Natural killer cell (primary cell): ENCODE measurements at regions not wholly inside any gene's neighbourhood (a gene's known extent, or its start where the extent isn't known, plus 50 kb on each side); places are given as distances from the start of the nearest gene placed in this dataset.

Source experiments
- ATAC-seq, 3 donors: fragments of 150-1000 bp in 2 of 3; fragments of 200-7000 bp in 1 of 3; cut with Tn5 transposase; 1 replicate in 1 of 3; 2 replicates in 2 of 3; pipeline ENCODE4 v1.10.0; 2021; ENCODE audit warnings: mild to moderate bottlenecking in 2 of 3, moderate library complexity in 2 of 3
- DNase-seq, 2 donors: peaks; one replicate each; pipeline versions ENCODE4 v3.0.0 to v3.0.0-alpha.2; 2013 to 2021; ENCODE audit warnings: mixed read lengths in 1 of 2
- H3K27ac ChIP-seq: one replicate; pipeline ENCODE4 v1.5.1; 2013; ENCODE audit warnings: mild to moderate bottlenecking, low read length
- H3K27me3 ChIP-seq: one replicate; pipeline ENCODE4 v1.6.1; 2013; ENCODE audit warnings: low read length; ENCODE audit not compliant: control insufficient read depth, insufficient read depth
- H3K36me3 ChIP-seq: one replicate; pipeline ENCODE4 v1.6.1; 2013; ENCODE audit warnings: low read length; ENCODE audit not compliant: control insufficient read depth, insufficient read depth
- H3K4me1 ChIP-seq: one replicate; pipeline ENCODE4 v1.6.1; 2013; ENCODE audit warnings: low read length; ENCODE audit not compliant: control insufficient read depth, insufficient read depth
- H3K4me3 ChIP-seq: one replicate; pipeline ENCODE4 v1.5.1; 2013; ENCODE audit warnings: low read length
- H3K9me3 ChIP-seq: one replicate; pipeline ENCODE4 v1.6.1; 2013; ENCODE audit warnings: low read length; ENCODE audit not compliant: control insufficient read depth, insufficient read depth
- H3K27ac Mint-ChIP-seq, 2 donors: one replicate each; pipeline ENCODE4 v1.8.0; 2022; ENCODE audit warnings: mild to moderate bottlenecking in 2 of 2, mixed read lengths in 2 of 2, moderate library complexity in 1 of 2
- H3K27me3 Mint-ChIP-seq, 2 donors: one replicate each; pipeline ENCODE4 v1.8.0; 2022; ENCODE audit warnings: low read depth in 2 of 2, mixed read lengths in 2 of 2
- H3K36me3 Mint-ChIP-seq: one replicate; pipeline ENCODE4 v1.8.0; 2022; ENCODE audit warnings: mixed read lengths
- H3K4me1 Mint-ChIP-seq, 2 donors: one replicate each; pipeline ENCODE4 v1.8.0; 2022; ENCODE audit warnings: mixed read lengths in 2 of 2
- H3K4me3 Mint-ChIP-seq: one replicate; pipeline ENCODE4 v1.8.0; 2022; ENCODE audit warnings: mild to moderate bottlenecking, moderate library complexity, mixed read lengths
- H3K9me3 Mint-ChIP-seq, 2 donors: one replicate each; pipeline ENCODE4 v1.8.0; 2022; ENCODE audit warnings: mixed read lengths in 2 of 2
- CTCF ChIP-seq: fragments of 200-600 bp; IDR thresholded peaks from one replicate; pipeline ENCODE4 v1.8.0; 2022; ENCODE audit warnings: antibody characterized with exemption
- WGBS: methylation state at CpG from one replicate; pipeline ENCODE4 v1.1.7; 2013; ENCODE audit warnings: missing lambda C conversion rate; ENCODE audit not compliant: insufficient coverage; 5-methylcytosine and 5-hydroxymethylcytosine counted together
- intact Hi-C: fragments of 100-400 bp; cut with micrococcal nuclease; formaldehyde crosslinking; loops from one replicate; pipeline ENCODE4 v1.14.2; 2022

- no peak overlapping the region for H3K27ac Mint-ChIP-seq
- ATAC-seq (no peak), DNase-seq (no peak)
- TF ChIP-seq CTCF, result no peak
- no peaks in the 10 kb centered on the region for H3K27me3 Mint-ChIP-seq
- Histone ChIP-seq H3K9me3 (no peaks in the 10 kb centered on the region), H3K27ac (no peak overlapping the region), H3K27me3 (no peaks in the 10 kb centered on the region), H3K4me3 (no peak overlapping the region), H3K36me3 (no peaks in the 10 kb centered on the region), H3K4me1 (no peaks in the 10 kb centered on the region)
- no peaks in the 10 kb centered on the region for H3K36me3 Mint-ChIP-seq
- intact Hi-C loops, result no loop called here
- no peaks in the 10 kb centered on the region for H3K9me3 Mint-ChIP-seq
- 97% methylated on average over 3 of the region's 3 CpGs for WGBS
- no peak overlapping the region for H3K4me3 Mint-ChIP-seq
- no peaks in the 10 kb centered on the region for H3K4me1 Mint-ChIP-seq
Observed at GRCh38 chrY:8611815-8612214, 725.4 kb upstream of the TSPY4 start.

GRCh38 chrY:8618302-8618701, 719.0 kb upstream of the TSPY4 start:
- ATAC-seq (no peak), DNase-seq (no peak)
- no peaks in the 10 kb centered on the region for H3K27me3 Mint-ChIP-seq
- Histone ChIP-seq H3K27me3 (no peaks in the 10 kb centered on the region), H3K27ac (no peak overlapping the region), H3K4me3 (no peak overlapping the region), H3K36me3 (no peaks in the 10 kb centered on the region), H3K9me3 (no peaks in the 10 kb centered on the region), H3K4me1 (no peaks in the 10 kb centered on the region)
- no peak overlapping the region for H3K4me3 Mint-ChIP-seq
- WGBS, result 81% methylated on average over 3 of the region's 4 CpGs
- no peaks in the 10 kb centered on the region for H3K4me1 Mint-ChIP-seq
- no peaks in the 10 kb centered on the region for H3K9me3 Mint-ChIP-seq
- no peak for TF ChIP-seq CTCF
- intact Hi-C loops, result no loop called here
- no peaks in the 10 kb centered on the region for H3K36me3 Mint-ChIP-seq
- H3K27ac Mint-ChIP-seq, result no peak overlapping the region

DNA sequence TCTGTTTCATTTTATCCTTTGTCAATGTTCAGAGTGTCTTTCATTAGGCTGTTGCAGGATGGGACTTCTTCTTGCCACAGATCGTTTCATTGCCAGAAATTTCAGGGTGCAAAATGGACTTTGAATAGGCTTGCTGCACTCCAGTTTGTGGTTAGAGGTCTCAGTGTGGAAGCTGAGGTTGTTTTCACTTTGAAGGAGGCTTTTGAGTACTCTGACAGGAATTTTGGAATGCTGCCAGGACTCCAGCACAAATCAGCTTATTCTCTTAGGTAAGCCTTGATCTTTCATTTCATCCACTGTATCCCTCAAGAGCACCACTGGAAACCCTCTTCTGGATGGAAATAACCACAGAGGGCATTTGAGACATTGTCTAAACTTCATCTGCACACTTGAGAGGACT, 715.1 kb upstream of the TSPY4 start:
- H3K9me3 Mint-ChIP-seq, result no peaks in the 10 kb centered on the region
- H3K36me3 Mint-ChIP-seq, result no peaks in the 10 kb centered on the region
- no peaks in the 10 kb centered on the region for H3K4me1 ChIP-seq
- ATAC-seq (no peak), DNase-seq (no peak)
- no peaks in the 10 kb centered on the region for H3K27me3 ChIP-seq
- 10% methylated on average over 1 of the region's 1 CpG for WGBS
- H3K27ac ChIP-seq, result no peak overlapping the region
- H3K4me3 ChIP-seq, result no peak overlapping the region
- H3K9me3 ChIP-seq, result no peaks in the 10 kb centered on the region
- no peaks in the 10 kb centered on the region for H3K4me1 Mint-ChIP-seq
- no peaks in the 10 kb centered on the region for H3K27me3 Mint-ChIP-seq
- no peak overlapping the region for H3K4me3 Mint-ChIP-seq
- intact Hi-C loops, result no loop called here
- no peak overlapping the region for H3K27ac Mint-ChIP-seq
- no peaks in the 10 kb centered on the region for H3K36me3 ChIP-seq
- TF ChIP-seq CTCF, result no peak

GRCh38 chrY:8622856-8623255, 714.4 kb upstream of the TSPY4 start:
- DNase-seq, result no peak
- no peak overlapping the region for H3K27ac Mint-ChIP-seq
- TF ChIP-seq CTCF, result no peak
- H3K27ac ChIP-seq, result no peak overlapping the region
- intact Hi-C loops, result no loop called here
- no peak overlapping the region for H3K4me3 ChIP-seq
- no peaks in the 10 kb centered on the region for H3K9me3 ChIP-seq
- no peaks in the 10 kb centered on the region for H3K27me3 Mint-ChIP-seq
- H3K27me3 ChIP-seq, result no peaks in the 10 kb centered on the region
- no peaks in the 10 kb centered on the region for H3K36me3 ChIP-seq
- H3K36me3 Mint-ChIP-seq, result no peaks in the 10 kb centered on the region
- ATAC-seq, result no peak
- no peaks in the 10 kb centered on the region for H3K4me1 ChIP-seq
- no peaks in the 10 kb centered on the region for H3K9me3 Mint-ChIP-seq
- WGBS, result 90% methylated on average over 5 of the region's 7 CpGs
- no peak overlapping the region for H3K4me3 Mint-ChIP-seq
- H3K4me1 Mint-ChIP-seq, result no peaks in the 10 kb centered on the region
